Karpas-422 (cell line): ENCODE measurements at regions not wholly inside any gene's neighbourhood (a gene's known extent, or its start where the extent isn't known, plus 50 kb on each side); places are given as distances from the start of the nearest gene placed in this dataset. TPM values are rescaled to one million over a fixed set of nuclear protein-coding genes. Genes with fewer than 3 reads are reported as not detected.

ENCODE experiments used
- DNase-seq: peaks from one replicate; pipeline ENCODE4 v3.0.0-alpha.2; 2015
- H2AFZ ChIP-seq: fragments of 200-600 bp; sonication (generic); 2 replicates; pipeline ENCODE4 v1.6.1; 2014; ENCODE audit warnings: antibody characterized with exemption, low read length, mixed read lengths
- H3K27ac ChIP-seq: fragments of 200-600 bp; sonication (generic); 2 replicates; pipeline ENCODE4 v1.5.1; 2014; ENCODE audit warnings: mild to moderate bottlenecking, low read length, moderate library complexity
- H3K27me3 ChIP-seq: fragments of 200-600 bp; sonication (generic); 2 replicates; pipeline ENCODE4 v1.6.1; 2014; ENCODE audit warnings: low read length, mixed read lengths
- H3K36me3 ChIP-seq: fragments of 200-600 bp; sonication (generic); 2 replicates; pipeline ENCODE4 v1.6.1; 2014; ENCODE audit warnings: low read length, mixed read lengths; ENCODE audit not compliant: insufficient read depth
- H3K4me1 ChIP-seq: fragments of 200-600 bp; sonication (generic); 2 replicates; pipeline ENCODE4 v1.6.1; 2014; ENCODE audit warnings: mild to moderate bottlenecking, low read length, mixed read lengths
- H3K4me2 ChIP-seq: fragments of 200-600 bp; sonication (generic); 2 replicates; pipeline ENCODE4 v1.6.1; 2014; ENCODE audit warnings: low read length, low read depth, mild to moderate bottlenecking; ENCODE audit not compliant: poor library complexity, severe bottlenecking
- H3K4me3 ChIP-seq: fragments of 200-600 bp; sonication (generic); 2 replicates; pipeline ENCODE4 v1.5.1; 2014; ENCODE audit warnings: mild to moderate bottlenecking, antibody characterized with exemption, low read length, mixed read lengths
- H3K79me2 ChIP-seq: fragments of 200-600 bp; sonication (generic); 2 replicates; pipeline ENCODE4 v1.6.1; 2014; ENCODE audit warnings: mild to moderate bottlenecking, low read length, mixed read lengths
- H3K9ac ChIP-seq: fragments of 200-600 bp; sonication (generic); 2 replicates; pipeline ENCODE4 v1.6.0; 2014; ENCODE audit warnings: low read length
- H3K9me2 ChIP-seq: fragments of 200-600 bp; sonication (generic), shearing (Covaris generic); replicated peaks from 2 replicates; pipeline ENCODE4 v1.6.0; 2014; ENCODE audit warnings: mild to moderate bottlenecking, low read length, moderate library complexity; ENCODE audit not compliant: insufficient read depth
- H3K9me3 ChIP-seq: fragments of 300-700, 200-600 bp; sonication (generic); 2 replicates; pipeline ENCODE4 v1.6.1; 2014; ENCODE audit warnings: low read length, mixed read lengths
- H4K20me1 ChIP-seq: fragments of 200-600 bp; sonication (generic); 2 replicates; pipeline ENCODE4 v1.6.1; 2014; ENCODE audit warnings: mild to moderate bottlenecking, antibody characterized with exemption, low read length, low read depth; ENCODE audit not compliant: insufficient read depth
- small RNA-seq: library from RNA; depleted of rRNA; stranded (forward); fragments of <200 nt; gene quantifications from one replicate; pipeline ENCODE3, GENCODE V24; 2014

- H3K9me2 ChIP-seq: no peaks in the 10 kb centered on the region
- H3K27ac ChIP-seq: no peak overlapping the region
- no peaks in the 10 kb centered on the region for H3K27me3 ChIP-seq
- H4K20me1 ChIP-seq: no peaks in the 10 kb centered on the region
- no peaks in the 10 kb centered on the region for H3K79me2 ChIP-seq
- H3K9me3 ChIP-seq: no peaks in the 10 kb centered on the region
- H3K4me2 ChIP-seq: no peak overlapping the region
- DNase-seq: no peak
- H3K36me3 ChIP-seq: no peaks in the 10 kb centered on the region
- no peak overlapping the region for H3K4me3 ChIP-seq
- no peak overlapping the region for H3K9ac ChIP-seq
- no peak overlapping the region for H2AFZ ChIP-seq
- no peaks in the 10 kb centered on the region for H3K4me1 ChIP-seq
Observed at GRCh38 chr5:37899037-37899436, 59.2 kb upstream of the GDNF start.

- Histone ChIP-seq H2AFZ (no peak overlapping the region), H3K4me3 (no peak overlapping the region), H3K36me3 (no peaks in the 10 kb centered on the region), H4K20me1 (no peaks in the 10 kb centered on the region), H3K9me2 (no peaks in the 10 kb centered on the region), H3K9ac (no peak overlapping the region), H3K4me1 (no peaks in the 10 kb centered on the region), H3K27me3 (no peaks in the 10 kb centered on the region), H3K9me3 (no peaks in the 10 kb centered on the region), H3K27ac (no peak overlapping the region), H3K79me2 (no peaks in the 10 kb centered on the region), H3K4me2 (no peak overlapping the region)
- DNase-seq: no peak
Observed at GRCh38 chr5:37896159-37896558, 56.3 kb upstream of the GDNF start.

GRCh38 chr5:37893434-37894134, 53.7 kb upstream of the GDNF start:
- no peaks in the 10 kb centered on the region for H3K9me3 ChIP-seq
- no peak overlapping the region for H3K4me3 ChIP-seq
- no peak overlapping the region for H2AFZ ChIP-seq
- no peaks in the 10 kb centered on the region for H4K20me1 ChIP-seq
- DNase-seq: no peak
- no peaks in the 10 kb centered on the region for H3K4me1 ChIP-seq
- H3K79me2 ChIP-seq: no peaks in the 10 kb centered on the region
- H3K36me3 ChIP-seq: no peaks in the 10 kb centered on the region
- no peak overlapping the region for H3K4me2 ChIP-seq
- H3K27me3 ChIP-seq: no peaks in the 10 kb centered on the region
- no peaks in the 10 kb centered on the region for H3K9me2 ChIP-seq
- H3K9ac ChIP-seq: no peak overlapping the region
- H3K27ac ChIP-seq: no peak overlapping the region

GRCh38 chr5:37892586-37892985, 52.7 kb upstream of the GDNF start:
- Histone ChIP-seq H2AFZ (no peak overlapping the region), H3K4me2 (no peak overlapping the region), H3K9me2 (no peaks in the 10 kb centered on the region), H3K36me3 (no peaks in the 10 kb centered on the region), H3K9me3 (no peaks in the 10 kb centered on the region), H3K79me2 (no peaks in the 10 kb centered on the region), H3K27me3 (no peaks in the 10 kb centered on the region), H3K27ac (no peak overlapping the region), H3K4me1 (no peaks in the 10 kb centered on the region), H3K4me3 (no peak overlapping the region), H4K20me1 (no peaks in the 10 kb centered on the region), H3K9ac (no peak overlapping the region)
- no peak for DNase-seq

- no peaks in the 10 kb centered on the region for H3K27me3 ChIP-seq
Observed at GRCh38 chr5:37891832-37892231, 52.0 kb upstream of the GDNF start.

GRCh38 chr5:37889612-37890317, 49.9 kb upstream of the GDNF start:
- H3K36me3 ChIP-seq: no peaks in the 10 kb centered on the region
- no peak overlapping the region for H2AFZ ChIP-seq
- no peak overlapping the region for H3K4me2 ChIP-seq
- H3K9ac ChIP-seq: no peak overlapping the region
- H3K4me3 ChIP-seq: no peak overlapping the region
- no peaks in the 10 kb centered on the region for H3K4me1 ChIP-seq
- no peak for DNase-seq
- H3K27ac ChIP-seq: no peak overlapping the region
- H3K9me3 ChIP-seq: no peaks in the 10 kb centered on the region
- no peaks in the 10 kb centered on the region for H3K27me3 ChIP-seq
- H3K9me2 ChIP-seq: no peaks in the 10 kb centered on the region
- no peaks in the 10 kb centered on the region for H3K79me2 ChIP-seq
- H4K20me1 ChIP-seq: no peaks in the 10 kb centered on the region

More at GRCh38 chr5:37891832-37892231, 52.0 kb upstream of the GDNF start:
- Histone ChIP-seq H3K36me3 (no peaks in the 10 kb centered on the region), H3K79me2 (no peaks in the 10 kb centered on the region), H2AFZ (no peak overlapping the region), H3K4me1 (no peaks in the 10 kb centered on the region), H3K9me3 (no peaks in the 10 kb centered on the region), H3K9me2 (no peaks in the 10 kb centered on the region), H3K4me3 (no peak overlapping the region), H3K27ac (no peak overlapping the region), H3K4me2 (no peak overlapping the region), H3K9ac (no peak overlapping the region), H4K20me1 (no peaks in the 10 kb centered on the region)
- DNase-seq: no peak

Small RNAs in the stretch of these regions (small RNA-seq; reads per million reads assigned to genes)
- not detected for gene LINC02110
